Stimulated activated naive CD8-positive, alpha-beta T cell treated with anti-CD3 and anti-CD28 coated beads, Interleukin-15, amount 100 ng/mL, for 72 hours (primary cell): ENCODE measurements at regions not wholly inside any gene's neighbourhood (a gene's known extent, or its start where the extent isn't known, plus 50 kb on each side); places are given as distances from the start of the nearest gene placed in this dataset.

Experiments
- ATAC-seq: fragments of 150-1000 bp; cut with Tn5 transposase; 2 replicates; pipeline ENCODE4 v1.10.0; 2021; ENCODE audit warnings: mild to moderate bottlenecking, moderate library complexity
- DNase-seq, 2 donors: peaks; one replicate each; pipeline ENCODE4 v3.0.0; 2021 to 2022
- H3K27ac Mint-ChIP-seq, 2 donors: one replicate each; pipeline ENCODE4 v1.8.0; 2022; ENCODE audit warnings: mild to moderate bottlenecking in 2 of 2, mixed read lengths in 2 of 2, moderate library complexity in 2 of 2
- H3K27me3 Mint-ChIP-seq: one replicate; pipeline ENCODE4 v1.8.0; 2022; ENCODE audit warnings: mixed read lengths
- H3K4me1 Mint-ChIP-seq: one replicate; pipeline ENCODE4 v1.8.0; 2022; ENCODE audit warnings: mild to moderate bottlenecking, mixed read lengths
- H3K4me3 Mint-ChIP-seq, 2 donors: one replicate each; pipeline ENCODE4 v1.8.0; 2022; ENCODE audit warnings: mild to moderate bottlenecking in 2 of 2, mixed read lengths in 2 of 2, moderate library complexity in 1 of 2
- H3K9me3 Mint-ChIP-seq, 2 donors: one replicate each; pipeline ENCODE4 v1.8.0; 2022; ENCODE audit warnings: mixed read lengths in 2 of 2

- Mint-ChIP-seq H3K27ac (no peak overlapping the region), H3K9me3 (no peaks in the 10 kb centered on the region), H3K27me3 (no peaks in the 10 kb centered on the region), H3K4me3 (no peak overlapping the region), H3K4me1 (no peaks in the 10 kb centered on the region)
- no peak for DNase-seq
- ATAC-seq: no peak
Observed at GRCh38 chr5:120738568-120738967, 274.5 kb downstream of the PRR16 start.

- no peak for DNase-seq
- H3K9me3 Mint-ChIP-seq: no peaks in the 10 kb centered on the region
- H3K4me1 Mint-ChIP-seq: no peaks in the 10 kb centered on the region
- H3K27me3 Mint-ChIP-seq: no peaks in the 10 kb centered on the region
- no peak overlapping the region for H3K27ac Mint-ChIP-seq
- no peak for ATAC-seq
- no peak overlapping the region for H3K4me3 Mint-ChIP-seq
Observed at GRCh38 chr5:120740989-120741388, 276.9 kb downstream of the PRR16 start.

DNA sequence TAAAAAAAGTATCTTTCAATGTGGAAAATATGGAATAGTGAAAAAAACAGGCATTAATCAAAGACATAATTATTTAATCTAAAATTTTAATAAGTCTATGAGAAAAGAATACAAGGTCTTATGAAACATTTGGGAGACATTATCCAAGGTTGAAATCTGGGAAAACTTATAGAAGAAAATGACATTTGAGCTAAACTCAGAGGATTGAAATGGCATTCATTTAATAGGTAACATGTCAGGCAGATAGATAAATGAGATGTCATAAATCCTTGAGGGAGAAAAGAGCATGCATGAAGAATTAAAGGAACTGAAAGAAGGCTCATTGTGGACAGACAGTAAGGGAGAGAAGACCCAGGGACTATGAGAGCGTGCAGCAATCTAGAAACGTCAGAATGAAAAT lies 284.4 kb downstream of the PRR16 start:
- H3K9me3 Mint-ChIP-seq: peaks cover 0 to 5% of the 10 kb centered on the region in 2 donors
- no peak for ATAC-seq
- DNase-seq: no peak
- H3K27ac Mint-ChIP-seq: no peak overlapping the region
- H3K4me3 Mint-ChIP-seq: no peak overlapping the region
- H3K27me3 Mint-ChIP-seq: no peaks in the 10 kb centered on the region
- no peaks in the 10 kb centered on the region for H3K4me1 Mint-ChIP-seq

DNA sequence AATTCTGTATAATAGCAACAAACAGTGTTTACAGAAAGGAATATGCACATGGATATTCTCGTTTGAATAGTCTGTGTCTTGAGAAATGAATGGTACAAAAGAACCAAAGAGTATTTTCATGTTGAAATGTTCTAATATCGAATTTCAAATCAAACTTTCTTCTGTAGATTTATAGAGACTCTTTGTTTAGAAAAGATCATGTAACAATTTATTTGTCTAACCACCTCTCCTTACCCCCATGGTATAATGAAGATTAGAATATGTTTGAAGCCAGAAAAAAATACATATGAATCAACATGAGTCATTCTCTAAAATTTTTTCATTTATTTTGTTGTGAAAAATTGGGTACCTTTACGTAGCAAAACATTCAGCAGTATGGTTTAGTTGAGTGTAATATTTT lies 285.6 kb downstream of the PRR16 start:
- Mint-ChIP-seq H3K27me3 (no peaks in the 10 kb centered on the region), H3K4me3 (no peak overlapping the region), H3K4me1 (no peaks in the 10 kb centered on the region), H3K9me3 (peaks cover 0 to 5% of the 10 kb centered on the region in 2 donors), H3K27ac (no peak overlapping the region)
- DNase-seq: no peak
- ATAC-seq: no peak

- Mint-ChIP-seq H3K4me1 (no peaks in the 10 kb centered on the region), H3K9me3 (peaks cover 5 to 10% of the 10 kb centered on the region in 2 donors), H3K27ac (no peak overlapping the region), H3K4me3 (no peak overlapping the region), H3K27me3 (no peaks in the 10 kb centered on the region)
- DNase-seq (no peak), ATAC-seq (no peak)
Observed at GRCh38 chr5:120759587-120759986, 295.5 kb downstream of the PRR16 start.

DNA sequence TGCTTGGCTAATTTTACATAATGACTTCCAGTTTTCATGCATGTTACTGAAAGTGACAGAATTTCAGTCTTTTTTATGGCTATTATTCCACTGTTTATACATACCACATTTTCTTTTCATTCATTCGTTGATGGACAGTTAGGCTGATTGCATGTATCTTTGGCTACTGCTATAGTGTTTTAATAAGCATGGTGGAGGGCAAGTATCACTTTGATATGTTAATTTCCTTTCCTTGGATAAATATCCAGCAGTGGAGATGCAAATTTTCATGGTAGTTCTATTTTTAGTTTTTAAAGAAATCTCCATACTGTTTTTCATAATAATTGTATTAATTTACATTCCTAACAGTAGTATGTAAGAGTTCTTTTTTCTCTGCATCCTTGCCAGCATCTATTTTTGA lies 297.9 kb downstream of the PRR16 start:
- no peaks in the 10 kb centered on the region for H3K27me3 Mint-ChIP-seq
- peaks cover 5 to 8% of the 10 kb centered on the region in 2 donors for H3K9me3 Mint-ChIP-seq
- H3K27ac Mint-ChIP-seq: no peak overlapping the region
- ATAC-seq (no peak), DNase-seq (no peak)
- no peak overlapping the region for H3K4me3 Mint-ChIP-seq
- H3K4me1 Mint-ChIP-seq: no peaks in the 10 kb centered on the region

- Mint-ChIP-seq H3K4me1 (no peaks in the 10 kb centered on the region), H3K27ac (no peak overlapping the region), H3K4me3 (no peak overlapping the region), H3K27me3 (no peaks in the 10 kb centered on the region), H3K9me3 (peaks cover 5% of the 10 kb centered on the region in 2 donors)
- DNase-seq: no peak
- ATAC-seq: no peak
Observed at GRCh38 chr5:120765189-120765588, 301.1 kb downstream of the PRR16 start.

GRCh38 chr5:120767178-120767820 lies 303.2 kb downstream of the PRR16 start:
- H3K27ac Mint-ChIP-seq: no peak overlapping the region
- DNase-seq: no peak

DNA sequence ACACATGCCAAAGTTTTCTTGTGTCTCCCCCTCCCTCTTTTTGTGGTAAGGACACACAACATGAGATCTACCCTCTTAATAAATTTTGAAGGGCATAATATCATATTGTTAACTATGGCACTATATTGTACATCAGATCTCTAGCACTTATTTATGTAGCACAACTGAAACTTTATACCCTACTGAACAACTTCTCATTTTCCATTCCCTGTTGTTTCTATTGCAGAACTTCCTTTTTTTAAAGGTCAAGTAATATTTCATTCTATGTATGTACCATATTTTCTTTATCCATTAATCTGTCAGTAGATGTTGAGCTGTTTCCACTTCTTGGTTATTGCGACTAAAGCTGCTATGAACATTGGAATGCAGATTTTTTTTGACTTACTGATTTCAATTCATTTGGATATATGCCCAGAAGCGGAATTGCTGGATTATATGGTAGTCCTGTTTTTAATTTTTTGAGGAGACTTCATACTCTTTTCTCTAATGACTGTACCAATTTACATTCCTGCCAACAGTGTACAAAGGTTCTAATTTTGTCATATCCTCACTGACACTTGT lies 305.3 kb downstream of the PRR16 start:
- DNase-seq: no peak
- Mint-ChIP-seq H3K27me3 (no peaks in the 10 kb centered on the region), H3K4me3 (no peak overlapping the region), H3K27ac (no peak overlapping the region), H3K9me3 (no peaks in the 10 kb centered on the region), H3K4me1 (no peaks in the 10 kb centered on the region)
- ATAC-seq: no peak

More at GRCh38 chr5:120767178-120767820, 303.2 kb downstream of the PRR16 start:
- peaks cover 5% of the 10 kb centered on the region in 2 donors for H3K9me3 Mint-ChIP-seq
- H3K4me1 Mint-ChIP-seq: no peaks in the 10 kb centered on the region
- no peak overlapping the region for H3K4me3 Mint-ChIP-seq
- no peak for ATAC-seq
- H3K27me3 Mint-ChIP-seq: no peaks in the 10 kb centered on the region

DNA sequence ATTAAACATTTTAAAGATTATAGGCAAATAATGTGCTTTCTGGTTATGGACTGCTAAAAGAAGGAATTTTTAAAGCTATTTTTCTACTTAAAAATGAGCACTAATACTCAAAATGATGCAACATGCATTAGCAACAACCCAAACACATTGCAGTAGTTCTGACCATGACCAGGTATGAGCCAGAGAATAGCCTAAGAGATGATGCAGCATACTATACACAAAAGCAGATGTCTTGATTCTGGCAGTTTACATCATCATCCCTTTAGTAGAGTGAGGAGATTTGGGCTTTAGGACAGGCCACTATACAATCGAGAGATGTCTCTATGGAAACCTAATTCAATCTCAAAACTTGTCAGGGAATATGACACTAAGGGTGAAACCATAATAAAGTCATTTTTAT lies 307.1 kb downstream of the PRR16 start:
- no peaks in the 10 kb centered on the region for H3K4me1 Mint-ChIP-seq
- H3K27me3 Mint-ChIP-seq: no peaks in the 10 kb centered on the region
- ATAC-seq (no peak), DNase-seq (no peak)
- H3K9me3 Mint-ChIP-seq: no peaks in the 10 kb centered on the region
- no peak overlapping the region for H3K27ac Mint-ChIP-seq
- H3K4me3 Mint-ChIP-seq: no peak overlapping the region

GRCh38 chr5:120778491-120779484 lies 314.7 kb downstream of the PRR16 start:
- Mint-ChIP-seq H3K27ac (no peak overlapping the region), H3K4me3 (no peak overlapping the region)

DNA sequence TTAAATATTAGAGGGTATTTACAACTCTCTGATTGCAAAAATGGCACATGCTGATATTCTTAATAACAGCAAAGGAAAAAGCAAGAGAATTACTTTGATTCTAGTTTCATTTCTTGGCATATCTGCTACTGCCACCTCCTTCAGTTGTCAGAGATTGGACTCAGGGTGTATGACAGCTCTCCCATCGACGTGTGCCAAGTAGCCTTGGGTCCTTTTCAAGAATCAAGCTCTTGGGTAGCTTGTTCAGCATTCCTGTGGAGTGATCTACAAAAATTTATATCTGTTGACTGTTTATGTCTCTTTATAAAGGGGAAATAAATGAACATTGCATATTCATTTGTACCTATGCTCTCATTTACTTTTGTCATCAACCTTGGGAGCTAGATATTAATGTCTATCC lies 315.6 kb downstream of the PRR16 start:
- ATAC-seq: no peak
- Mint-ChIP-seq H3K27me3 (no peaks in the 10 kb centered on the region), H3K4me3 (no peak overlapping the region), H3K27ac (no peak overlapping the region), H3K9me3 (no peaks in the 10 kb centered on the region), H3K4me1 (no peaks in the 10 kb centered on the region)
- no peak for DNase-seq

More at GRCh38 chr5:120778491-120779484, 314.7 kb downstream of the PRR16 start:
- H3K9me3 Mint-ChIP-seq: no peaks in the 10 kb centered on the region
- ATAC-seq (no peak), DNase-seq (no peak)
- H3K4me1 Mint-ChIP-seq: no peaks in the 10 kb centered on the region
- H3K27me3 Mint-ChIP-seq: no peaks in the 10 kb centered on the region

GRCh38 chr5:120788481-120788880 lies 324.4 kb downstream of the PRR16 start:
- ATAC-seq: no peak
- H3K27me3 Mint-ChIP-seq: no peaks in the 10 kb centered on the region
- H3K27ac Mint-ChIP-seq: no peak overlapping the region
- H3K4me1 Mint-ChIP-seq: no peaks in the 10 kb centered on the region
- H3K9me3 Mint-ChIP-seq: no peaks in the 10 kb centered on the region
- no peak overlapping the region for H3K4me3 Mint-ChIP-seq
- no peak for DNase-seq

- Mint-ChIP-seq H3K9me3 (no peaks in the 10 kb centered on the region), H3K27ac (no peak overlapping the region), H3K4me1 (no peaks in the 10 kb centered on the region), H3K27me3 (no peaks in the 10 kb centered on the region), H3K4me3 (no peak overlapping the region)
- DNase-seq: no peak
- ATAC-seq: no peak
Observed at GRCh38 chr5:120789918-120790317, 325.8 kb downstream of the PRR16 start.

GRCh38 chr5:120790339-120790738 lies 326.2 kb downstream of the PRR16 start:
- H3K27me3 Mint-ChIP-seq: no peaks in the 10 kb centered on the region
- no peak overlapping the region for H3K4me3 Mint-ChIP-seq
- H3K4me1 Mint-ChIP-seq: no peaks in the 10 kb centered on the region

DNA sequence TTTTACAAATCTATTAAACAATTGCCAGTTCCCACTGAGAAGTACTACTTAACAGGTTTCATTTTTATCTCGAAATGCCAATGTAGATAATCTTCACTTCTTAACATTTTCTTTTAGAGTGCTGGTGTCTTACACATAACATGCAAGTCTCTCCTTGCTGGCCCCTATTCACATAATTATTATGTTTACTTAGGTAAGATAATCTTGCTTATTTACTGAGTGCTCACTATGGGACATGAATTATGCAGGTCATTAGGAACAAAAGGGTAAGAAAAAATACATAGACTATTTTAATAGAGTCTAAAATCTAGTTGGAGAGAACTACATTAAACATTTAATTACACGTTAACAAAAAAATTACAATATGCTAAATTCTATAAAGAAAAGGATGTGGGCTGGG lies 328.4 kb downstream of the PRR16 start:
- DNase-seq: no peak
- H3K27ac Mint-ChIP-seq: no peak overlapping the region
- H3K4me1 Mint-ChIP-seq: no peaks in the 10 kb centered on the region
- H3K9me3 Mint-ChIP-seq: no peaks in the 10 kb centered on the region
- ATAC-seq: no peak
- H3K27me3 Mint-ChIP-seq: no peaks in the 10 kb centered on the region
- H3K4me3 Mint-ChIP-seq: no peak overlapping the region

More at GRCh38 chr5:120790339-120790738, 326.2 kb downstream of the PRR16 start:
- ATAC-seq: no peak
- no peak overlapping the region for H3K27ac Mint-ChIP-seq
- DNase-seq: no peak
- H3K9me3 Mint-ChIP-seq: no peaks in the 10 kb centered on the region
